Calu3 (cell line): ENCODE measurements at regions not wholly inside any gene's neighbourhood (a gene's known extent, or its start where the extent isn't known, plus 50 kb on each side); places are given as distances from the start of the nearest gene placed in this dataset.

Experiments used
- BruUV-seq: library from RNA; stranded (reverse); fragments of 400-500 nt; replicated peaks from 2 replicates; lab custom pipeline; 2021; lab: Mats Ljungman, UMichigan
- CTCF ChIA-PET: fragments of 300-600 bp; sonication (Branson Sonifier 250); formaldehyde crosslinking; loops from one replicate; lab custom pipeline; 2022; ENCODE audit warnings: antibody characterized with exemption; lab: Charles Lee
- DNase-seq: peaks from one replicate; pipeline ENCODE4 v3.0.0; 2022
- H3K27ac Mint-ChIP-seq: one replicate; pipeline ENCODE4 v1.8.0; 2022; ENCODE audit warnings: mixed read lengths; ENCODE audit not compliant: unreplicated experiment
- H3K27me3 Mint-ChIP-seq: one replicate; pipeline ENCODE4 v1.8.0; 2022; ENCODE audit warnings: mixed read lengths; ENCODE audit not compliant: unreplicated experiment
- H3K36me3 Mint-ChIP-seq: one replicate; pipeline ENCODE4 v1.8.0; 2022; ENCODE audit warnings: mild to moderate bottlenecking, moderate library complexity, mixed read lengths; ENCODE audit not compliant: insufficient read depth, unreplicated experiment
- H3K4me1 Mint-ChIP-seq: one replicate; pipeline ENCODE4 v1.8.0; 2022; ENCODE audit warnings: mild to moderate bottlenecking, low read depth, mixed read lengths; ENCODE audit not compliant: unreplicated experiment
- H3K4me3 Mint-ChIP-seq: one replicate; pipeline ENCODE4 v1.8.0; 2022; ENCODE audit warnings: mild to moderate bottlenecking, low read depth, moderate library complexity, mixed read lengths; ENCODE audit not compliant: unreplicated experiment
- H3K9me3 Mint-ChIP-seq: one replicate; pipeline ENCODE4 v1.8.0; 2022; ENCODE audit warnings: low read depth, mixed read lengths; ENCODE audit not compliant: unreplicated experiment
- intact Hi-C: fragments of 100-400 bp; cut with micrococcal nuclease; formaldehyde crosslinking; loops from one replicate; pipeline ENCODE4 v1.10.0; 2022; ENCODE audit not compliant: unreplicated experiment
- TF ChIP-seq, protein P1 (sequence below): fragments of 200-600 bp; IDR thresholded peaks from one replicate; pipeline ENCODE4 v1.8.0; 2022; ENCODE audit warnings: antibody characterized with exemption; ENCODE audit not compliant: unreplicated experiment

GRCh38 chr4:103938488-103938887 lies 218.7 kb upstream of the TACR3 start:
- no peaks in the 10 kb centered on the region for H3K36me3 Mint-ChIP-seq
- TF ChIP-seq, protein P1, sequence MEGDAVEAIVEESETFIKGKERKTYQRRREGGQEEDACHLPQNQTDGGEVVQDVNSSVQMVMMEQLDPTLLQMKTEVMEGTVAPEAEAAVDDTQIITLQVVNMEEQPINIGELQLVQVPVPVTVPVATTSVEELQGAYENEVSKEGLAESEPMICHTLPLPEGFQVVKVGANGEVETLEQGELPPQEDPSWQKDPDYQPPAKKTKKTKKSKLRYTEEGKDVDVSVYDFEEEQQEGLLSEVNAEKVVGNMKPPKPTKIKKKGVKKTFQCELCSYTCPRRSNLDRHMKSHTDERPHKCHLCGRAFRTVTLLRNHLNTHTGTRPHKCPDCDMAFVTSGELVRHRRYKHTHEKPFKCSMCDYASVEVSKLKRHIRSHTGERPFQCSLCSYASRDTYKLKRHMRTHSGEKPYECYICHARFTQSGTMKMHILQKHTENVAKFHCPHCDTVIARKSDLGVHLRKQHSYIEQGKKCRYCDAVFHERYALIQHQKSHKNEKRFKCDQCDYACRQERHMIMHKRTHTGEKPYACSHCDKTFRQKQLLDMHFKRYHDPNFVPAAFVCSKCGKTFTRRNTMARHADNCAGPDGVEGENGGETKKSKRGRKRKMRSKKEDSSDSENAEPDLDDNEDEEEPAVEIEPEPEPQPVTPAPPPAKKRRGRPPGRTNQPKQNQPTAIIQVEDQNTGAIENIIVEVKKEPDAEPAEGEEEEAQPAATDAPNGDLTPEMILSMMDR: no peak
- H3K27me3 Mint-ChIP-seq: no peaks in the 10 kb centered on the region
- no peak overlapping the region for H3K4me3 Mint-ChIP-seq
- intact Hi-C loops: no loop called here
- no peaks in the 10 kb centered on the region for H3K4me1 Mint-ChIP-seq
- no peaks in the 10 kb centered on the region for H3K9me3 Mint-ChIP-seq
- CTCF ChIA-PET: interaction anchor here (0.7 kb wide), 1 partner anchor 238 kb away, joined by 5 read pairs; no protein-coding TSS in a partner anchor
- no peak for DNase-seq
- no peak overlapping the region for H3K27ac Mint-ChIP-seq
- no TSS peak for BruUV-seq

DNA sequence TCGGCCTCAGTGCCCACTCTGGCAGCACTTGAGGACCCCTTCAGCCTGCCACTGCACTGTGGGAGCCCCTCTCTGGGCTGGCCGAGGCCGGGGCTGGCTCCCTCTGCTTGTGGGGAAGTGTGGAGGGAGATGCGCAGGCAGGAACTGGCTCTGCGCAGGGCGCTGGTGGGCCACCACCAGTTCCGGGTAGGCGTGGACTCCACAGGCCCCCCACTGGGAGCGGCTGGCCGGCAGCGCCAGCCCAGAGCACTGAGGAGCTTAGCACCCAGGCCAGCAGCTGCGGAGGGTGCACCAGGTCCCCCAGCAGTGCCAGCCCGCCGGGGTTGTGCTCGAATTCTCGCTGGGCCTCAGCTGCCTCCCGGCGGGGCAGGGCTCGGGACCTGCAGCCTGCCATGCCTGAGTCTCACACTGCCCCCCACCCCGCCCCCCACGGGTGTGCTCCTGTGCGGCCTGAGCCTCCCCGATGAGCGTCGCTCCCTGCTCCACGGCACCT lies 216.9 kb upstream of the TACR3 start:
- CTCF ChIA-PET: no interaction called here
- TF ChIP-seq, protein P1: no peak
- H3K36me3 Mint-ChIP-seq: no peaks in the 10 kb centered on the region
- no peaks in the 10 kb centered on the region for H3K9me3 Mint-ChIP-seq
- H3K4me3 Mint-ChIP-seq: no peak overlapping the region
- H3K4me1 Mint-ChIP-seq: no peaks in the 10 kb centered on the region
- BruUV-seq: no TSS peak
- H3K27me3 Mint-ChIP-seq: no peaks in the 10 kb centered on the region
- no peak overlapping the region for H3K27ac Mint-ChIP-seq
- DNase-seq: no peak
- intact Hi-C loops: no loop called here

DNA sequence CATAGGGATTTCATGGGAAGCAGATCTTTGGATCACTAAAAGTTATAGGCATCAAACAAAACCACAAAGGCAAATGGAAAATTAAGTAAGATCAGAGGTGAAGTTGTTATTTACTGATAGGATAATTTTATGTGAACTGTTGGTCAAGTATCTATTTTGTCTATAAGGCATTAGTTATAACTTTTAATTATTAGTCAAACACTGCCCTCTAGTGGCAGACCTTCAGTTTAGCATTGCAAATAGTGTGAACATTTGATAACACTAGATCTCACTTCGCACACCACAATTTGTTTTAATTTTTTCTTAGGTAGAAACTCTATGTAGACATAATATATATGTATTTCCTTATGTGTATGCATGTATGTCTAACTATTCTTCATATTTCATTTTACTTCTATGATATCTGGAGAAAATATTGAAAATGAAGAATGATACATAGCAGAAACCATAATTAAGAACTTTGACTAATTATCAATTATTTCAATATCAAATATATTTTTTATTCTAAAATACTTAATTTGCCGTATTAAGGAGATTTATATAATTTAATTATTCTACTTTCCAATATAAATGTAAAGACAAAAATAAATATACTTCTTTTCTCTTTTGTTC lies 214.5 kb upstream of the TACR3 start:
- Mint-ChIP-seq H3K4me1 (no peaks in the 10 kb centered on the region), H3K27me3 (no peaks in the 10 kb centered on the region), H3K36me3 (no peaks in the 10 kb centered on the region), H3K9me3 (no peaks in the 10 kb centered on the region), H3K4me3 (no peak overlapping the region), H3K27ac (no peak overlapping the region)
- TF ChIP-seq, protein P1: no peak
- intact Hi-C loops: loop anchor here (1.0 kb wide), 1 partner anchor 730 kb away; no protein-coding TSS in a partner anchor
- no TSS peak for BruUV-seq
- DNase-seq: peak; percentile 16
- CTCF ChIA-PET: no interaction called here

DNA sequence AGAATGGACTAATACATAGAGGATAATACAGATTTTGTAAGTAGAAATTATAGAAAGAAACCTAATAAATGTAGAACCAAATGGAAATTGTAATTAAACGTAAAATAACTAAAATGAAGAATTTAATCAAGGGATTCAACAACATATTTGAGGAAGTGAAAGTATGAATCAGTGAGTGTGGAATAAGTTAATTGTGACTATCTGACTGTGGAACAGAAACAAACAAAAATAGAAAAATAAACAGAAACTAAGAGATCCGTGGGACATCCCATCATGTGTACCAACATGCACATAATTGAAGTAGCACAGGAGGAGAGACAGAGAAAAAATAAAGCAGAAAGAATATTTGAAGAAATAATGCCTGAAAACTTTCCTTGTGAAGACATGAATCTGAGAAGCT lies 208.6 kb upstream of the TACR3 start:
- Mint-ChIP-seq H3K9me3 (no peaks in the 10 kb centered on the region), H3K4me1 (no peaks in the 10 kb centered on the region), H3K27ac (no peak overlapping the region), H3K36me3 (no peaks in the 10 kb centered on the region), H3K27me3 (no peaks in the 10 kb centered on the region), H3K4me3 (no peak overlapping the region)
- TF ChIP-seq, protein P1: no peak
- intact Hi-C loops: no loop called here
- no TSS peak for BruUV-seq
- DNase-seq: no peak
- CTCF ChIA-PET: no interaction called here
